Breast epithelium (tissue), 3 donors: ENCODE measurements at regions not wholly inside any gene's neighbourhood (a gene's known extent, or its start where the extent isn't known, plus 50 kb on each side); places are given as distances from the start of the nearest gene placed in this dataset.

Source experiments
- CTCF ChIP-seq, 3 donors: fragments of 450-650 bp; IDR thresholded peaks; one replicate each; pipeline ENCODE4 v1.5.1; 2016 to 2017; ENCODE audit warnings: antibody characterized with exemption in 3 of 3, mild to moderate bottlenecking in 3 of 3, moderate library complexity in 3 of 3
- POLR2A ChIP-seq: fragments of 450-650 bp; IDR thresholded peaks from one replicate; pipeline ENCODE4 v1.6.1; 2016; ENCODE audit warnings: antibody characterized with exemption, mild to moderate bottlenecking, moderate library complexity
- POLR2AphosphoS5 ChIP-seq, 3 donors: sonication (generic); formaldehyde crosslinking; IDR thresholded peaks; one replicate each; pipeline ENCODE4 v1.6.1; 2017; ENCODE audit warnings: antibody characterized with exemption in 3 of 3

GRCh38 chr5:1685066-1685465 is 114.6 kb downstream of the MRPL36 start:
- TF ChIP-seq CTCF (IDR thresholded peaks at IDR 0.05) (no peak), POLR2A (no peak), POLR2AphosphoS5 (IDR thresholded peaks at IDR 0.05) (no peak)
